ENCODE measurements at regions not wholly inside any gene's neighbourhood (a gene's known extent, or its start where the extent isn't known, plus 50 kb on each side); places are given as distances from the start of the nearest gene placed in this dataset.

DNA sequence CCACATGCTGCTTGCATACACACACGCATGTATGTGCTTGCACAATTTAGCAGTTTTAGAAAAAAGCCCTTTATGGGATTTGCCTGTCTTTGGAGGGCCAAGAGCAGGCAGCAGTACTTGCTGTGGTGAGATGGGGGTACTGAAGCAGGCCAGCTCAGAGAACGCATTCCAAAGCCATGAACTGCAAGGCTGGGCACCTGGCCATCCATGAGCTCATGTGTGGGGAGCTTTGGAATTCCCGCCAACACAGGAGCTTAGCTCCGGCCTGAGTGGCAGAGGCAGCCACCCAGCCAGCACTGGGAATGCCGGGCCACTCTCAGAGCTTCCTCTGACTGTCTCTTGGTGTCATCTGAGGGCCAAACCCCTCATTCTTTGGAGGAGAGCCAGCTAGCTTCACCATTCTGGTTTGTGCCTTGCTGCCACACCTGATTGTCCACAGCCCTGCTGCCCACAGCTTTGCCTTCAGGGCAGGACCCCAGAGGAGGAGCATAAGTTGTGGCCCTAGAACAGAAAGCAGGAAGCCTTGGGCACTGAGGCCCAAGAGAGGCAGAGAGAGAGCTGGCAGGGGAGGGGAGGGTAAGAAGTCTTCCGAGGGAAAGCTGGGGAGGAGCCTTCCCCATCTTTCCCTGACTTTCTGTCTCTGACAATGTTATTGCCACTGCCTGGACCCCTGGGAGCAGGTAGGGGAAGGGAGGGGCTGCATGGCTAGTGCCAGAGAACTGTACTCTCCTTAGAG is 92.1 kb upstream of the POU3F1 start:
- BruUV-seq (replicated peaks), result no TSS peak
- no peaks in the 10 kb centered on the region for H3K36me3 ChIP-seq (ENCODE audit: control insufficient read depth in 1 of 2, insufficient read depth in 2 of 2, low read length in 2 of 2)
- H3K9me3 ChIP-seq (ENCODE audit: control insufficient read depth in 1 of 2, insufficient read depth in 1 of 2, low read depth in 1 of 2, low read length in 2 of 2), result no peaks in the 10 kb centered on the region
- TF ChIP-seq JUND (IDR thresholded peaks at IDR 0.05) (no peak), ELF1 (IDR thresholded peaks at IDR 0.05; ENCODE audit: borderline replicate concordance, low read depth) (no peak), RAD21 (IDR thresholded peaks at IDR 0.05; ENCODE audit: low read depth) (no peak), CBX3 (IDR thresholded peaks at IDR 0.05; ENCODE audit: low read depth) (peak; percentile 52), CEBPB (IDR thresholded peaks at IDR 0.05; ENCODE audit: low read depth) (no peak), ZFX (IDR thresholded peaks at IDR 0.05) (no peak), SP1 (IDR thresholded peaks at IDR 0.05; ENCODE audit: low read depth) (peak; percentile 32; the same call in 1 of the 2 replicates), FOSL1 (IDR thresholded peaks at IDR 0.05; ENCODE audit: low read depth) (0 out of 2 replicates have a peak, but pooled peaks have one; percentile 19), EZH2 (IDR thresholded peaks at IDR 0.05) (no peak)
- TF ChIP-seq, protein P1, sequence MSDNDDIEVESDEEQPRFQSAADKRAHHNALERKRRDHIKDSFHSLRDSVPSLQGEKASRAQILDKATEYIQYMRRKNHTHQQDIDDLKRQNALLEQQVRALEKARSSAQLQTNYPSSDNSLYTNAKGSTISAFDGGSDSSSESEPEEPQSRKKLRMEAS (IDR thresholded peaks at IDR 0.05), result peak; percentile 55; the same call in 1 of the 2 replicates
- TF ChIP-seq, protein P2, sequence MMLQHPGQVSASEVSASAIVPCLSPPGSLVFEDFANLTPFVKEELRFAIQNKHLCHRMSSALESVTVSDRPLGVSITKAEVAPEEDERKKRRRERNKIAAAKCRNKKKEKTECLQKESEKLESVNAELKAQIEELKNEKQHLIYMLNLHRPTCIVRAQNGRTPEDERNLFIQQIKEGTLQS (IDR thresholded peaks at IDR 0.05), result no peak
- ATAC-seq (peak; percentile 87), DNase-seq (ENCODE audit: low read depth, low spot score) (peak; percentile 43)
- H3K27me3 ChIP-seq (ENCODE audit: insufficient read depth, low read length), result peaks cover 29% of the 10 kb centered on the region; the same call in 1 of the 2 replicates
- H3K9me2 ChIP-seq (ENCODE audit: insufficient read depth), result no peaks in the 10 kb centered on the region
- RAD21 ChIA-PET (ENCODE audit: low non-redundant PET in 1 of 2, low total read pairs in 2 of 2, uncharacterized antibody in 2 of 2, unreplicated experiment in 2 of 2), result no interaction called here
- no peak overlapping the region for H3K9ac ChIP-seq (ENCODE audit: low read length)
- H2AFZ ChIP-seq (ENCODE audit: low read depth, low read length, poor library complexity, severe bottlenecking), result no peak overlapping the region
- H3K79me2 ChIP-seq (ENCODE audit: insufficient read depth, low read length), result no peaks in the 10 kb centered on the region
- peak overlapping the region; percentile 56 for H3K4me2 ChIP-seq (ENCODE audit: low read length)
- H3K27ac ChIP-seq (ENCODE audit: low read depth, low read length), result no peak overlapping the region
- POLR2A ChIA-PET, result no interaction called here
- no peaks in the 10 kb centered on the region for H4K20me1 ChIP-seq (ENCODE audit: insufficient read depth)
- CTCF ChIA-PET, result no interaction called here
- H3K4me1 ChIP-seq (ENCODE audit: control insufficient read depth in 1 of 2, insufficient read depth in 2 of 2, low read length in 2 of 2), result peaks cover 8 to 13% of the 10 kb centered on the region in 2 experiments
- no peak overlapping the region for H3K4me3 ChIP-seq (replicated peaks in 1 of 2; ENCODE audit: low read depth in 1 of 2, low read length in 2 of 2)
- intact Hi-C loops (cut with micrococcal nuclease), result no loop called here

DNA sequence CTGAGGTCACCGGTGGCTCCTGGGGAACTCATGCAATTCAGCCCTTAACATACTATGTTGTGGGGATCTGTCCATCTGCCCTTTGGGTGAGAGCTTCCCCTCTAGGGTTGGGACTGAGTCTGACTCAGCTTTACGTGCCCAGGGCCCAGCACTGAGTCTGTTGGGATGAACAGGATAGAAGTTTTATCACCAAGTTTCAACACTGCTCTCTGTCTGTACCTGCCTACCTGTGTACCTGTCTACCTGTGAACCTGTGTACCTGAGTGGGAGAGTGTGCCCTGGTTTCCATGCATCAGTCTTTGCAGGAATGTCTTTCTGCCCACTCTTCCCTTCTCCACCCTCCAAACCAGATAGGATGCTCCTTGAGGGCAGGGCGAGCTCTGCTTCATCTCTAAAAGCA is 90.6 kb upstream of the POU3F1 start:
- H2AFZ ChIP-seq (ENCODE audit: low read depth, low read length, poor library complexity, severe bottlenecking), result no peak overlapping the region
- no peaks in the 10 kb centered on the region for H3K79me2 ChIP-seq (ENCODE audit: insufficient read depth, low read length)
- intact Hi-C loops (cut with micrococcal nuclease), result no loop called here
- no peaks in the 10 kb centered on the region for H3K9me2 ChIP-seq (ENCODE audit: insufficient read depth)
- POLR2A ChIA-PET, result no interaction called here
- H4K20me1 ChIP-seq (ENCODE audit: insufficient read depth), result no peaks in the 10 kb centered on the region
- no peak overlapping the region for H3K27ac ChIP-seq (ENCODE audit: low read depth, low read length)
- H3K27me3 ChIP-seq (ENCODE audit: insufficient read depth, low read length), result peaks cover 22% of the 10 kb centered on the region; the same call in 1 of the 2 replicates
- no peak for DNase-seq (ENCODE audit: low read depth, low spot score)
- no peaks in the 10 kb centered on the region for H3K9me3 ChIP-seq (ENCODE audit: control insufficient read depth in 1 of 2, insufficient read depth in 1 of 2, low read depth in 1 of 2, low read length in 2 of 2)
- BruUV-seq (replicated peaks), result no TSS peak
- CTCF ChIA-PET, result no interaction called here
- no peak for ATAC-seq
- no peak overlapping the region for H3K4me2 ChIP-seq (ENCODE audit: low read length)
- no peaks in the 10 kb centered on the region for H3K36me3 ChIP-seq (ENCODE audit: control insufficient read depth in 1 of 2, insufficient read depth in 2 of 2, low read length in 2 of 2)
- peaks cover 8 to 13% of the 10 kb centered on the region in 2 experiments for H3K4me1 ChIP-seq (ENCODE audit: control insufficient read depth in 1 of 2, insufficient read depth in 2 of 2, low read length in 2 of 2)
- no peak overlapping the region for H3K4me3 ChIP-seq (replicated peaks in 1 of 2; ENCODE audit: low read depth in 1 of 2, low read length in 2 of 2)
- RAD21 ChIA-PET (ENCODE audit: low non-redundant PET in 1 of 2, low total read pairs in 2 of 2, uncharacterized antibody in 2 of 2, unreplicated experiment in 2 of 2), result no interaction called here
- H3K9ac ChIP-seq (ENCODE audit: low read length), result no peak overlapping the region
- TF ChIP-seq ELF1 (IDR thresholded peaks at IDR 0.05; ENCODE audit: borderline replicate concordance, low read depth), result no peak
- no peak for TF ChIP-seq SP1 (IDR thresholded peaks at IDR 0.05; ENCODE audit: low read depth)
- no peak for TF ChIP-seq ZFX (IDR thresholded peaks at IDR 0.05)
- no peak for TF ChIP-seq TCF7L2 (IDR thresholded peaks at IDR 0.05; ENCODE audit: borderline replicate concordance, extremely low read depth, insufficient read depth, insufficient read length)
- TF ChIP-seq, protein P3, sequence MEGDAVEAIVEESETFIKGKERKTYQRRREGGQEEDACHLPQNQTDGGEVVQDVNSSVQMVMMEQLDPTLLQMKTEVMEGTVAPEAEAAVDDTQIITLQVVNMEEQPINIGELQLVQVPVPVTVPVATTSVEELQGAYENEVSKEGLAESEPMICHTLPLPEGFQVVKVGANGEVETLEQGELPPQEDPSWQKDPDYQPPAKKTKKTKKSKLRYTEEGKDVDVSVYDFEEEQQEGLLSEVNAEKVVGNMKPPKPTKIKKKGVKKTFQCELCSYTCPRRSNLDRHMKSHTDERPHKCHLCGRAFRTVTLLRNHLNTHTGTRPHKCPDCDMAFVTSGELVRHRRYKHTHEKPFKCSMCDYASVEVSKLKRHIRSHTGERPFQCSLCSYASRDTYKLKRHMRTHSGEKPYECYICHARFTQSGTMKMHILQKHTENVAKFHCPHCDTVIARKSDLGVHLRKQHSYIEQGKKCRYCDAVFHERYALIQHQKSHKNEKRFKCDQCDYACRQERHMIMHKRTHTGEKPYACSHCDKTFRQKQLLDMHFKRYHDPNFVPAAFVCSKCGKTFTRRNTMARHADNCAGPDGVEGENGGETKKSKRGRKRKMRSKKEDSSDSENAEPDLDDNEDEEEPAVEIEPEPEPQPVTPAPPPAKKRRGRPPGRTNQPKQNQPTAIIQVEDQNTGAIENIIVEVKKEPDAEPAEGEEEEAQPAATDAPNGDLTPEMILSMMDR (IDR thresholded peaks at IDR 0.05 in 2 of 3, conservative IDR thresholded peaks at IDR 0.05 in 1 of 3; ENCODE audit: borderline replicate concordance in 1 of 3, insufficient read depth in 1 of 3, low read depth in 2 of 3, low read length in 2 of 3), result no peak
- TF ChIP-seq, protein P2 (IDR thresholded peaks at IDR 0.05), result no peak
- TF ChIP-seq POLR2AphosphoS5 (IDR thresholded peaks at IDR 0.05; ENCODE audit: low read depth, low read length), result no peak
- no peak for TF ChIP-seq FOSL1 (IDR thresholded peaks at IDR 0.05; ENCODE audit: low read depth)
- no peak for TF ChIP-seq CEBPB (IDR thresholded peaks at IDR 0.05; ENCODE audit: low read depth)
- TF ChIP-seq, protein P4, sequence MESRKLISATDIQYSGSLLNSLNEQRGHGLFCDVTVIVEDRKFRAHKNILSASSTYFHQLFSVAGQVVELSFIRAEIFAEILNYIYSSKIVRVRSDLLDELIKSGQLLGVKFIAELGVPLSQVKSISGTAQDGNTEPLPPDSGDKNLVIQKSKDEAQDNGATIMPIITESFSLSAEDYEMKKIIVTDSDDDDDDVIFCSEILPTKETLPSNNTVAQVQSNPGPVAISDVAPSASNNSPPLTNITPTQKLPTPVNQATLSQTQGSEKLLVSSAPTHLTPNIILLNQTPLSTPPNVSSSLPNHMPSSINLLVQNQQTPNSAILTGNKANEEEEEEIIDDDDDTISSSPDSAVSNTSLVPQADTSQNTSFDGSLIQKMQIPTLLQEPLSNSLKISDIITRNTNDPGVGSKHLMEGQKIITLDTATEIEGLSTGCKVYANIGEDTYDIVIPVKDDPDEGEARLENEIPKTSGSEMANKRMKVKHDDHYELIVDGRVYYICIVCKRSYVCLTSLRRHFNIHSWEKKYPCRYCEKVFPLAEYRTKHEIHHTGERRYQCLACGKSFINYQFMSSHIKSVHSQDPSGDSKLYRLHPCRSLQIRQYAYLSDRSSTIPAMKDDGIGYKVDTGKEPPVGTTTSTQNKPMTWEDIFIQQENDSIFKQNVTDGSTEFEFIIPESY (IDR thresholded peaks at IDR 0.05; ENCODE audit: extremely low read depth, insufficient replicate concordance, low read length), result no peak
